ENCODE measurements at regions not wholly inside any gene's neighbourhood (a gene's known extent, or its start where the extent isn't known, plus 50 kb on each side); places are given as distances from the start of the nearest gene placed in this dataset.

DNA sequence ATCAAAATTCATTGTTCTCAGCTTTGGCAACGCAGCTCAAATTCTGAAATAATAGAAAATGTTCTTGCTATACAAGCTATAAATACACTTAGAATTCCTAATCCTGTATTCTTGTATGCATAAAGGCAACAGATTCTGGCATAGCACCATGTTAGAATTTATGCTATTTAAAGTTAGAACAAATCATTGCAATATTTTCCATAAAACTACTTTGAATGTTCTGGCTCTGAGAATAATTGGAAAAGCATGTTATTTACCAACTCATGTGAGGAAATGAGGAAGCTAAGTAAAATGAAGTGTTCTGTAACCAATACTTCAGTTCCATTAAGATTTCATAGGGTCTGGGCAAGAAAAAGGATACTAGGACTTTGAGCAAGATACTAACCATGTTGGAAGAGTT lies 888.9 kb downstream of the SQOR start:
- Histone ChIP-seq H3F3A (ENCODE audit: control insufficient read depth, insufficient read depth) (no peaks in the 10 kb centered on the region), H3K36me3 (ENCODE audit: control insufficient read depth, low read length) (no peaks in the 10 kb centered on the region), H3K4me2 (ENCODE audit: low read length) (no peak overlapping the region), H3K4me1 (ENCODE audit: control insufficient read depth, low read length) (no peaks in the 10 kb centered on the region), H3K27me3 (ENCODE audit: control insufficient read depth, low read length) (no peaks in the 10 kb centered on the region), H3K27ac (ENCODE audit: low read depth, low read length) (no peak overlapping the region), H3K79me2 (ENCODE audit: control insufficient read depth, low read length) (no peaks in the 10 kb centered on the region), H4K20me1 (ENCODE audit: control insufficient read depth, insufficient read depth, low read depth, low read length) (no peaks in the 10 kb centered on the region), H3K9me2 (replicated peaks; ENCODE audit: control insufficient read depth, low read length) (no peaks in the 10 kb centered on the region), H3K9me3 (ENCODE audit: control insufficient read depth, insufficient read depth, low read length) (no peaks in the 10 kb centered on the region), H3K4me3 (ENCODE audit: low read length) (no peak overlapping the region)
- TF ChIP-seq EZH2phosphoT487 (IDR thresholded peaks at IDR 0.05; ENCODE audit: borderline replicate concordance, low read length), result no peak
- TF ChIP-seq, protein P1, sequence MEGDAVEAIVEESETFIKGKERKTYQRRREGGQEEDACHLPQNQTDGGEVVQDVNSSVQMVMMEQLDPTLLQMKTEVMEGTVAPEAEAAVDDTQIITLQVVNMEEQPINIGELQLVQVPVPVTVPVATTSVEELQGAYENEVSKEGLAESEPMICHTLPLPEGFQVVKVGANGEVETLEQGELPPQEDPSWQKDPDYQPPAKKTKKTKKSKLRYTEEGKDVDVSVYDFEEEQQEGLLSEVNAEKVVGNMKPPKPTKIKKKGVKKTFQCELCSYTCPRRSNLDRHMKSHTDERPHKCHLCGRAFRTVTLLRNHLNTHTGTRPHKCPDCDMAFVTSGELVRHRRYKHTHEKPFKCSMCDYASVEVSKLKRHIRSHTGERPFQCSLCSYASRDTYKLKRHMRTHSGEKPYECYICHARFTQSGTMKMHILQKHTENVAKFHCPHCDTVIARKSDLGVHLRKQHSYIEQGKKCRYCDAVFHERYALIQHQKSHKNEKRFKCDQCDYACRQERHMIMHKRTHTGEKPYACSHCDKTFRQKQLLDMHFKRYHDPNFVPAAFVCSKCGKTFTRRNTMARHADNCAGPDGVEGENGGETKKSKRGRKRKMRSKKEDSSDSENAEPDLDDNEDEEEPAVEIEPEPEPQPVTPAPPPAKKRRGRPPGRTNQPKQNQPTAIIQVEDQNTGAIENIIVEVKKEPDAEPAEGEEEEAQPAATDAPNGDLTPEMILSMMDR (IDR thresholded peaks at IDR 0.05; ENCODE audit: low read depth, low read length, poor library complexity, severe bottlenecking), result no peak

DNA sequence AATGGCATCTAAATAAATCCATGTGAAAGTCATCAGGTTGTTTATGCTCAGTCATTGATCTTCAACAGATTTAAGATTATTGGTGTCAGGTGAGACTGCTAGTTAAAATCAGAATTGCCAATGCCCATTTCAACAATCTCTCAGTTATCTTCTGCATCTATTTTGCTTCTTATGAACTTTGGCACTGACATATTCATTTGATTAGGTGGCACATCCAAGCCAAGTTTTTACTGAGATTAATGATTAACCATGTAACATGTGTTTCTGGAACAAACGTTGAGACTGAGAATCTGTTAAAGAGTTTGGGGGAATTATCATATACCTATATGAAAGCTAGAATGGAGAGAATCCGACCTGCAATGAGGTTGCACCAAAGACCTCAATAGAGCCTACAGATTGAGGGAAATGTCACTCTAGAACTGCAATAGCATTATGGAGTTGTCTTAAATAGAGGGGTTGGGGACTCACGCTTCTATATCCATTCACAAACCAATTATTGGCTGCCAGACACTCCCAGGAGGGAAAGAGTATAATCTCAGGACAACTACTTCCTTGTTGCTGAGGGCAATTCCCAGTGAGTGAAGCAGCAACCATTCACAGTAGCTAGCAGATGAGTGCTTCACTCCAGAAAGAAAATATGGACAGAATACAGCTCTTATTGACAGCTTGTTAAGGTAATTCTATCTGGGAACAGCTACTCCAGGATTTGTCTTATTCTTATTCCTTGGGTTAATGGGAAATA lies 891.3 kb downstream of the SQOR start:
- H3K27me3 ChIP-seq (ENCODE audit: control insufficient read depth, low read length), result no peaks in the 10 kb centered on the region
- no peak for TF ChIP-seq EZH2phosphoT487 (IDR thresholded peaks at IDR 0.05; ENCODE audit: borderline replicate concordance, low read length)
- TF ChIP-seq, protein P1 (IDR thresholded peaks at IDR 0.05; ENCODE audit: low read depth, low read length, poor library complexity, severe bottlenecking), result no peak
- no peak overlapping the region for H3K4me3 ChIP-seq (ENCODE audit: low read length)
- H3K9me2 ChIP-seq (replicated peaks; ENCODE audit: control insufficient read depth, low read length), result no peaks in the 10 kb centered on the region
- H3K4me1 ChIP-seq (ENCODE audit: control insufficient read depth, low read length), result no peaks in the 10 kb centered on the region
- no peaks in the 10 kb centered on the region for H4K20me1 ChIP-seq (ENCODE audit: control insufficient read depth, insufficient read depth, low read depth, low read length)
- no peak overlapping the region for H3K4me2 ChIP-seq (ENCODE audit: low read length)
- H3K9me3 ChIP-seq (ENCODE audit: control insufficient read depth, insufficient read depth, low read length), result no peaks in the 10 kb centered on the region
- no peak overlapping the region for H3K27ac ChIP-seq (ENCODE audit: low read depth, low read length)
- no peaks in the 10 kb centered on the region for H3K79me2 ChIP-seq (ENCODE audit: control insufficient read depth, low read length)
- H3K36me3 ChIP-seq (ENCODE audit: control insufficient read depth, low read length), result no peaks in the 10 kb centered on the region
- H3F3A ChIP-seq (ENCODE audit: control insufficient read depth, insufficient read depth), result no peaks in the 10 kb centered on the region

DNA sequence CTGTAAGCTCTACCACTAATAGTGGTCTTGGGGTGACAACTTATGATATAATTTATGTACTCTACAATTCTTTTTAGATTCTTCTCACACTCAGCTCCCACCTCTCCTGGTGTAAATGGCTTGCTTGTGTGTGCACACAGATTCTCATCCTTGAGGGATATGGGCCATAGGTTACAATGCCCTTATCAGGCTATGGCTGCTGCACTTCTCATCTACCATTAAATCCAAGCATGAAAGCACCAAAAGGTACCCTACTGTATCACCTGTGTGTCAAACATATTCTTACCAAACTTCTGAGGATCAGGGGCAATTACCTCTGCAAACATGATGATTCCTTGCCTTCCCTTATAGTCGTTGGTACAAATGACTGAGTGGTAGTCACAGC lies 891.9 kb downstream of the SQOR start:
- no peaks in the 10 kb centered on the region for H4K20me1 ChIP-seq (ENCODE audit: control insufficient read depth, insufficient read depth, low read depth, low read length)
- H3K79me2 ChIP-seq (ENCODE audit: control insufficient read depth, low read length), result no peaks in the 10 kb centered on the region
- H3K9me2 ChIP-seq (replicated peaks; ENCODE audit: control insufficient read depth, low read length), result no peaks in the 10 kb centered on the region
- no peaks in the 10 kb centered on the region for H3K36me3 ChIP-seq (ENCODE audit: control insufficient read depth, low read length)
- TF ChIP-seq, protein P1 (IDR thresholded peaks at IDR 0.05; ENCODE audit: low read depth, low read length, poor library complexity, severe bottlenecking), result no peak
- TF ChIP-seq EZH2phosphoT487 (IDR thresholded peaks at IDR 0.05; ENCODE audit: borderline replicate concordance, low read length), result no peak
- no peak overlapping the region for H3K27ac ChIP-seq (ENCODE audit: low read depth, low read length)
- H3K9me3 ChIP-seq (ENCODE audit: control insufficient read depth, insufficient read depth, low read length), result no peaks in the 10 kb centered on the region
- no peaks in the 10 kb centered on the region for H3K27me3 ChIP-seq (ENCODE audit: control insufficient read depth, low read length)
- no peaks in the 10 kb centered on the region for H3K4me1 ChIP-seq (ENCODE audit: control insufficient read depth, low read length)
- H3F3A ChIP-seq (ENCODE audit: control insufficient read depth, insufficient read depth), result no peaks in the 10 kb centered on the region
- no peak overlapping the region for H3K4me3 ChIP-seq (ENCODE audit: low read length)
- H3K4me2 ChIP-seq (ENCODE audit: low read length), result no peak overlapping the region
